Caco-2 (cell line): ENCODE measurements at regions not wholly inside any gene's neighbourhood (a gene's known extent, or its start where the extent isn't known, plus 50 kb on each side); places are given as distances from the start of the nearest gene placed in this dataset.

Experiments
- BruUV-seq: library from RNA; stranded (reverse); fragments of 400-500 nt; replicated peaks from 2 replicates; lab custom pipeline; 2021; lab: Mats Ljungman, UMichigan
- CTCF ChIA-PET: fragments of 300-600 bp; sonication (Branson Sonifier 250); formaldehyde crosslinking; loops from one replicate; lab custom pipeline; 2022; ENCODE audit warnings: antibody characterized with exemption; lab: Charles Lee
- POLR2A ChIA-PET: fragments of 300-600 bp; sonication (Branson Sonifier 250); formaldehyde crosslinking; loops from one replicate; lab custom pipeline; 2022; ENCODE audit warnings: antibody characterized with exemption; lab: Charles Lee
- DNase-seq, 2 experiments: peaks; one replicate each; pipeline versions ENCODE4 v3.0.0 to v3.0.0-alpha.2; 2020 to 2022
- H3K27me3 ChIP-seq: replicated peaks from 2 replicates; pipeline ENCODE4 v1.6.0; 2011; ENCODE audit warnings: low read length; ENCODE audit not compliant: control insufficient read depth, insufficient read depth
- H3K36me3 ChIP-seq: 2 replicates; pipeline ENCODE4 v1.5.1; 2011; ENCODE audit warnings: low read length; ENCODE audit not compliant: control insufficient read depth, insufficient read depth
- H3K4me1 ChIP-seq: fragments of 250-450 bp; sonication (Bioruptor Pico); 2 replicates; pipeline ENCODE4 v1.5.1; 2020; ENCODE audit warnings: mild to moderate bottlenecking
- H3K4me3 ChIP-seq: 2 replicates; pipeline ENCODE4 v1.5.1; 2011; ENCODE audit warnings: low read depth, mild to moderate bottlenecking, control low read depth, low read length
- H3K9me3 ChIP-seq: fragments of 250-450 bp; sonication (Bioruptor Pico); 2 replicates; pipeline ENCODE4 v1.5.1; 2020; ENCODE audit warnings: mild to moderate bottlenecking, moderate library complexity
- H3K27ac Mint-ChIP-seq: one replicate; pipeline ENCODE4 v1.8.0; 2022; ENCODE audit warnings: mixed read lengths; ENCODE audit not compliant: unreplicated experiment
- H3K27me3 Mint-ChIP-seq: one replicate; pipeline ENCODE4 v1.8.0; 2022; ENCODE audit warnings: mixed read lengths; ENCODE audit not compliant: insufficient read depth, unreplicated experiment
- H3K36me3 Mint-ChIP-seq: one replicate; pipeline ENCODE4 v1.8.0; 2022; ENCODE audit warnings: mild to moderate bottlenecking, mixed read lengths; ENCODE audit not compliant: insufficient read depth, unreplicated experiment
- H3K4me1 Mint-ChIP-seq: one replicate; pipeline ENCODE4 v1.8.0; 2022; ENCODE audit warnings: low read depth, mixed read lengths; ENCODE audit not compliant: unreplicated experiment
- H3K4me3 Mint-ChIP-seq: one replicate; pipeline ENCODE4 v1.8.0; 2022; ENCODE audit warnings: mild to moderate bottlenecking, moderate library complexity, mixed read lengths; ENCODE audit not compliant: unreplicated experiment
- H3K9me3 Mint-ChIP-seq: one replicate; pipeline ENCODE4 v1.8.0; 2022; ENCODE audit warnings: mixed read lengths; ENCODE audit not compliant: unreplicated experiment
- intact Hi-C: fragments of 100-400 bp; cut with micrococcal nuclease; formaldehyde crosslinking; loops from one replicate; pipeline ENCODE4 v1.10.0; 2022; ENCODE audit not compliant: unreplicated experiment
- TF ChIP-seq, protein P1 (sequence below), 2 experiments: fragments of 200-600 bp in 1 of 2; IDR thresholded peaks; 1 replicate in 1 of 2; 2 replicates in 1 of 2; pipeline versions ENCODE4 v1.5.1 to v1.8.0; 2011 to 2022; ENCODE audit warnings: antibody characterized with exemption in 1 of 2, control low read depth in 1 of 2, inconsistent platforms in 1 of 2, low read depth in 1 of 2, low read length in 1 of 2, mild to moderate bottlenecking in 1 of 2, moderate library complexity in 1 of 2; ENCODE audit not compliant: insufficient read depth in 1 of 2, severe bottlenecking in 1 of 2, unreplicated experiment in 1 of 2

DNA sequence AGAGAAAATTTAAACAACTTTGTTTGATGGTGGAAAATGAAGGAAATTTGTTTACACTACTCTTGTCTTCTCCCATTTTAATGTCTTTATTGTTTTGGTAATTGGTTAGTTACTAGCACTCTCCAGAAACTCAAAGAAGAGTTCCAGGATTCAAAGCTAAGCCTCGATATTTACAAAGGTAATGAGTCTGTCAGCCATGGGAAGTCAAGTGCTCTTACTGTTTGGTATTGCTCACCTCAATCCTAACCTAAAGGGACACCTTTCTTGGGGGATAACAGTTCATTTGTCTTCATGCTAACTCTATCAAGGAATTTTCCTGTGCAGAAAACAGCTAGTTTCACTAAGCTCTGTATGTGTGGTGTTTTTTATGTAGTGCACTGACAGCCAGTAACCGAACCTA lies 222.9 kb upstream of the LMO3 start:
- H3K9me3 Mint-ChIP-seq = no peaks in the 10 kb centered on the region
- POLR2A ChIA-PET = no interaction called here
- peaks cover 2% of the 10 kb centered on the region for H3K27me3 Mint-ChIP-seq
- H3K9me3 ChIP-seq = no peaks in the 10 kb centered on the region; the same call in 1 of the 2 replicates
- CTCF ChIA-PET = no interaction called here
- TF ChIP-seq, protein P1, sequence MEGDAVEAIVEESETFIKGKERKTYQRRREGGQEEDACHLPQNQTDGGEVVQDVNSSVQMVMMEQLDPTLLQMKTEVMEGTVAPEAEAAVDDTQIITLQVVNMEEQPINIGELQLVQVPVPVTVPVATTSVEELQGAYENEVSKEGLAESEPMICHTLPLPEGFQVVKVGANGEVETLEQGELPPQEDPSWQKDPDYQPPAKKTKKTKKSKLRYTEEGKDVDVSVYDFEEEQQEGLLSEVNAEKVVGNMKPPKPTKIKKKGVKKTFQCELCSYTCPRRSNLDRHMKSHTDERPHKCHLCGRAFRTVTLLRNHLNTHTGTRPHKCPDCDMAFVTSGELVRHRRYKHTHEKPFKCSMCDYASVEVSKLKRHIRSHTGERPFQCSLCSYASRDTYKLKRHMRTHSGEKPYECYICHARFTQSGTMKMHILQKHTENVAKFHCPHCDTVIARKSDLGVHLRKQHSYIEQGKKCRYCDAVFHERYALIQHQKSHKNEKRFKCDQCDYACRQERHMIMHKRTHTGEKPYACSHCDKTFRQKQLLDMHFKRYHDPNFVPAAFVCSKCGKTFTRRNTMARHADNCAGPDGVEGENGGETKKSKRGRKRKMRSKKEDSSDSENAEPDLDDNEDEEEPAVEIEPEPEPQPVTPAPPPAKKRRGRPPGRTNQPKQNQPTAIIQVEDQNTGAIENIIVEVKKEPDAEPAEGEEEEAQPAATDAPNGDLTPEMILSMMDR (IDR thresholded peaks at IDR 0.05; ENCODE audit: insufficient read depth in 1 of 2, low read depth in 1 of 2, low read length in 1 of 2, severe bottlenecking in 1 of 2, unreplicated experiment in 1 of 2) = no peak
- DNase-seq = no peak
- no peaks in the 10 kb centered on the region for H3K36me3 ChIP-seq
- H3K4me1 ChIP-seq = no peaks in the 10 kb centered on the region
- intact Hi-C loops = no loop called here
- no peak overlapping the region for H3K4me3 Mint-ChIP-seq
- H3K36me3 Mint-ChIP-seq = no peaks in the 10 kb centered on the region
- H3K4me1 Mint-ChIP-seq = no peaks in the 10 kb centered on the region
- H3K4me3 ChIP-seq = no peak overlapping the region
- H3K27me3 ChIP-seq = no peaks in the 10 kb centered on the region
- BruUV-seq = no TSS peak
- H3K27ac Mint-ChIP-seq = no peak overlapping the region

DNA sequence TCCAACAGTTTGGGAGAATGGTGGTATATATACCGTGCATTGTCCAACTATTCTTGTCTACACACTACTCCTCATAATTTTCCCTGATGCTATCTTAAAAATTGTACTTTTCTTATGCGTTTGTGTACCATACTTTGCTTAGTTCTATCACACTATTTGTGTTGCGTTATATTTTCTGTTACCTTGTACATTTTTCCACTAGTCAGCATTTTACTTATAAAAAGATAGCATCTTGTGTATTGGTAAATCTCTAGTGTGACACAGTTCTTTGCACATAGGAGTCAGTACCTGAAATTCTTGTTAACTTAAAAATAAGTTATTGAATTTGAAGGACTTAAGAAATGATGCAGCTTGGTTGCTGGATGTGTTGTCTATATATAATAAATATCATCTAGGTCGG lies 201.8 kb upstream of the LMO3 start:
- Mint-ChIP-seq H3K4me3 (no peak overlapping the region), H3K27me3 (peaks cover 11% of the 10 kb centered on the region), H3K27ac (no peak overlapping the region), H3K36me3 (no peaks in the 10 kb centered on the region), H3K9me3 (no peaks in the 10 kb centered on the region), H3K4me1 (no peaks in the 10 kb centered on the region)
- H3K27me3 ChIP-seq = no peaks in the 10 kb centered on the region
- intact Hi-C loops = no loop called here
- ChIA-PET CTCF (no interaction called here), POLR2A (no interaction called here)
- no peaks in the 10 kb centered on the region for H3K9me3 ChIP-seq
- BruUV-seq = no TSS peak
- TF ChIP-seq, protein P1 (IDR thresholded peaks at IDR 0.05; ENCODE audit: insufficient read depth in 1 of 2, low read depth in 1 of 2, low read length in 1 of 2, severe bottlenecking in 1 of 2, unreplicated experiment in 1 of 2) = no peak
- H3K4me1 ChIP-seq = no peaks in the 10 kb centered on the region
- no peak for DNase-seq
- no peaks in the 10 kb centered on the region for H3K36me3 ChIP-seq
- no peak overlapping the region for H3K4me3 ChIP-seq

DNA sequence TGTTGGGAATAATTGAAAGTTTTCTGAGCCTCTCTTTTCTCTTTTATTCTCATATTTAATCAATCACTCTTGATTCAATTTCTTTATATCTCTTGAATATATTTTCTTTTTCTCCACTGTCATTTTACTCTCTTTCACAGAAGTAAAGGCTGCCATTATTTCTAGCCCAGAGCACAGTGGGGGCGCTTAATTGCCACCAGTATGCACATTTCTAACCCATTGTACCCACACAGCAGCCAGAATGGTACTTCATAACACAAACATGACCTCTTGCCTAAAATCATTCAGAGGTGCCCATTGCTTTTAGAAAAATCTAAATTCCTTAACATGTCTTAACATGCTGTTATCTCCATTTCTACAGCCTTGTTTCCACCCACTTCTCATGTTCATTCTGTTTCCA lies 190.2 kb upstream of the LMO3 start:
- ChIA-PET POLR2A (no interaction called here), CTCF (no interaction called here)
- no peak for DNase-seq
- no peaks in the 10 kb centered on the region for H3K4me1 ChIP-seq
- no peaks in the 10 kb centered on the region for H3K4me1 Mint-ChIP-seq
- no peak overlapping the region for H3K4me3 ChIP-seq
- H3K27me3 Mint-ChIP-seq = peaks cover 10% of the 10 kb centered on the region
- no peak overlapping the region for H3K27ac Mint-ChIP-seq
- no peak overlapping the region for H3K4me3 Mint-ChIP-seq
- intact Hi-C loops = no loop called here
- no peaks in the 10 kb centered on the region for H3K36me3 ChIP-seq
- TF ChIP-seq, protein P1 (IDR thresholded peaks at IDR 0.05; ENCODE audit: insufficient read depth in 1 of 2, low read depth in 1 of 2, low read length in 1 of 2, severe bottlenecking in 1 of 2, unreplicated experiment in 1 of 2) = no peak
- H3K36me3 Mint-ChIP-seq = no peaks in the 10 kb centered on the region
- H3K9me3 Mint-ChIP-seq = no peaks in the 10 kb centered on the region
- no peaks in the 10 kb centered on the region; the same call in 1 of the 2 replicates for H3K27me3 ChIP-seq
- no peaks in the 10 kb centered on the region for H3K9me3 ChIP-seq
- no TSS peak for BruUV-seq
